ENCODE measurements at regions not wholly inside any gene's neighbourhood (a gene's known extent, or its start where the extent isn't known, plus 50 kb on each side); places are given as distances from the start of the nearest gene placed in this dataset.

- TF ChIP-seq MEIS1 (CRISPR knock-in tag; IDR thresholded peaks at IDR 0.05; ENCODE audit: borderline replicate concordance) (no peak), ZNF785 (tag by site-specific recombination; IDR thresholded peaks at IDR 0.05) (no peak), CTCF (tag by site-specific recombination; IDR thresholded peaks at IDR 0.05) (no peak), ZNF2 (tag by site-specific recombination; IDR thresholded peaks at IDR 0.05) (no peak), SP2 (tag by site-specific recombination; IDR thresholded peaks at IDR 0.05) (no peak), ZNF654 (tag by site-specific recombination; IDR thresholded peaks at IDR 0.05; ENCODE audit: low read depth) (no peak), ZNF510 (tag by site-specific recombination; IDR thresholded peaks at IDR 0.05; ENCODE audit: insufficient replicate concordance) (no peak)
These were observed 122.0 kb upstream of the APCDD1 start for GRCh38 chr18:10332452-10332851.
